DMS153 treated with DMSO at 0.1 percent for 48 hours (cell line): ENCODE measurements at regions not wholly inside any gene's neighbourhood (a gene's known extent, or its start where the extent isn't known, plus 50 kb on each side); places are given as distances from the start of the nearest gene placed in this dataset.

Experiments used
- DNase-seq: peaks from one replicate; lab custom pipeline; 2025; ENCODE audit not compliant: unreplicated experiment; lab: John Stamatoyannopoulos, UW

GRCh38 chr3:159439346-159439745, 549.3 kb upstream of the IL12A start:
- no peak for DNase-seq

GRCh38 chr3:159441279-159441678, 547.4 kb upstream of the IL12A start:
- no peak for DNase-seq

GRCh38 chr3:159443266-159443665, 545.4 kb upstream of the IL12A start:
- DNase-seq, result no peak

- DNase-seq, result no peak
Measured at GRCh38 chr3:159447841-159448240, 540.8 kb upstream of the IL12A start.

- DNase-seq, result no peak
Measured at GRCh38 chr3:159448902-159449301, 539.7 kb upstream of the IL12A start.

GRCh38 chr3:159451067-159451466, 537.6 kb upstream of the IL12A start:
- peak; percentile 29 for DNase-seq

- no peak for DNase-seq
Measured at GRCh38 chr3:159451482-159451881, 537.2 kb upstream of the IL12A start.

- DNase-seq, result no peak
Measured at GRCh38 chr3:159453036-159453435, 535.6 kb upstream of the IL12A start.

GRCh38 chr3:159453945-159454344, 534.7 kb upstream of the IL12A start:
- no peak for DNase-seq

GRCh38 chr3:159455741-159456181, 532.9 kb upstream of the IL12A start:
- no peak for DNase-seq

- DNase-seq, result no peak
Measured at GRCh38 chr3:159458010-159458409, 530.6 kb upstream of the IL12A start.

GRCh38 chr3:159458982-159459381, 529.7 kb upstream of the IL12A start:
- DNase-seq, result no peak

GRCh38 chr3:159472611-159473010, 516.0 kb upstream of the IL12A start:
- no peak for DNase-seq

GRCh38 chr3:159473206-159473605, 515.4 kb upstream of the IL12A start:
- no peak for DNase-seq

GRCh38 chr3:159480046-159480445, 508.6 kb upstream of the IL12A start:
- no peak for DNase-seq

- no peak for DNase-seq
Measured at GRCh38 chr3:159482241-159482993, 506.2 kb upstream of the IL12A start.

GRCh38 chr3:159482994-159483367, 505.7 kb upstream of the IL12A start:
- no peak for DNase-seq

GRCh38 chr3:159486580-159486979, 502.1 kb upstream of the IL12A start:
- no peak for DNase-seq

GRCh38 chr3:159487304-159487703, 501.3 kb upstream of the IL12A start:
- no peak for DNase-seq

GRCh38 chr3:159488602-159489001, 500.0 kb upstream of the IL12A start:
- no peak for DNase-seq

- DNase-seq, result no peak
Measured at GRCh38 chr3:159497361-159497760, 491.3 kb upstream of the IL12A start.

- DNase-seq, result no peak
Measured at GRCh38 chr3:159499031-159499793, 489.4 kb upstream of the IL12A start.
